H1 (cell line): ENCODE measurements at regions not wholly inside any gene's neighbourhood (a gene's known extent, or its start where the extent isn't known, plus 50 kb on each side); places are given as distances from the start of the nearest gene placed in this dataset.

Experiments used
- CBX8 ChIP-seq: fragments of 300-800, 300-1000 bp; sonication (generic); IDR thresholded peaks from 2 replicates; pipeline ENCODE4 v1.7.1; 2016; ENCODE audit warnings: low read depth, low read length, borderline replicate concordance
- HDAC6 ChIP-seq: IDR thresholded peaks from one replicate; pipeline ENCODE4 v1.7.1; 2012; ENCODE audit warnings: low read depth, mild to moderate bottlenecking, inconsistent platforms, low read length, moderate library complexity
- JUND ChIP-seq: IDR thresholded peaks from 2 replicates; pipeline ENCODE4 v1.6.1; 2011; ENCODE audit warnings: mild to moderate bottlenecking, improper control_type of control experiment, low read length
- RFX5 ChIP-seq: IDR thresholded peaks from 2 replicates; pipeline ENCODE4 v1.6.1; 2011; ENCODE audit warnings: low read depth, low read length, improper control_type of control experiment, borderline replicate concordance
- RNF2 ChIP-seq: fragments of 200-900, 300-1000 bp; sonication (generic); IDR thresholded peaks from 2 replicates; pipeline ENCODE4 v1.7.1; 2016; ENCODE audit warnings: borderline replicate concordance, low read depth, mild to moderate bottlenecking, antibody characterized with exemption, low read length; ENCODE audit not compliant: poor library complexity, severe bottlenecking; ENCODE audit errors: missing control alignments
- ZNF274 ChIP-seq: IDR thresholded peaks from 2 replicates; pipeline ENCODE4 v1.7.0; 2012; ENCODE audit warnings: low read length, borderline replicate concordance; ENCODE audit errors: extremely low read depth

GRCh38 chr4:175951794-175952193 is 113.8 kb upstream of the WDR17 start (continued):
- TF ChIP-seq JUND (no peak), HDAC6 (no peak), RNF2 (no peak), RFX5 (no peak), ZNF274 (no peak), CBX8 (no peak)
